Kidney glomerular epithelial cell (primary cell): ENCODE measurements at regions not wholly inside any gene's neighbourhood (a gene's known extent, or its start where the extent isn't known, plus 50 kb on each side); places are given as distances from the start of the nearest gene placed in this dataset.

Experiments used
- DNase-seq: peaks from one replicate; lab custom pipeline; 2025; lab: John Stamatoyannopoulos, UW

- DNase-seq, result no peak
Observed at GRCh38 chr6:15042938-15043337, 202.9 kb upstream of the JARID2 start.

- no peak for DNase-seq
Observed at GRCh38 chr6:15044146-15044882, 201.6 kb upstream of the JARID2 start.

- no peak for DNase-seq
Observed at GRCh38 chr6:15044948-15045347, 200.9 kb upstream of the JARID2 start.

GRCh38 chr6:15046751-15047150, 199.1 kb upstream of the JARID2 start:
- DNase-seq, result no peak

DNA sequence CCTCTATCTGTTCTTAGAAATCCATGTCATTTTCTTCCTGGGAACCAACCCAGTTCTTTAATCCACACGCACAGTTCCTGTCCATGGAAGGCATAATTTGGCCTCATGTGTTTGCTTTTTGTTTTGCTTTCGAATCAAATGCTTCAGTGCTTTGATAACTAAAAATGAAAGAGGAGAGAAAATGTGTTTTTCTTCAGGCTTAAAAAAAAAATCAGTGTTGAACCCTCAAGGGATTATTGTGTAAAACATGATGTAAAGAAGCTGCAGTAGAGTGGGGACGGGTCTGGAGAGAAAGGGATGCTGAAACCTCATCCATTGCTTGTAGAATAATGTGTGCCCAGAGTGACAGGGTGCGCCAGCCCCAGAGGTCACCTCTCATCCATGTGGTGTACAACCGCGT, 197.5 kb upstream of the JARID2 start:
- DNase-seq, result no peak

DNA sequence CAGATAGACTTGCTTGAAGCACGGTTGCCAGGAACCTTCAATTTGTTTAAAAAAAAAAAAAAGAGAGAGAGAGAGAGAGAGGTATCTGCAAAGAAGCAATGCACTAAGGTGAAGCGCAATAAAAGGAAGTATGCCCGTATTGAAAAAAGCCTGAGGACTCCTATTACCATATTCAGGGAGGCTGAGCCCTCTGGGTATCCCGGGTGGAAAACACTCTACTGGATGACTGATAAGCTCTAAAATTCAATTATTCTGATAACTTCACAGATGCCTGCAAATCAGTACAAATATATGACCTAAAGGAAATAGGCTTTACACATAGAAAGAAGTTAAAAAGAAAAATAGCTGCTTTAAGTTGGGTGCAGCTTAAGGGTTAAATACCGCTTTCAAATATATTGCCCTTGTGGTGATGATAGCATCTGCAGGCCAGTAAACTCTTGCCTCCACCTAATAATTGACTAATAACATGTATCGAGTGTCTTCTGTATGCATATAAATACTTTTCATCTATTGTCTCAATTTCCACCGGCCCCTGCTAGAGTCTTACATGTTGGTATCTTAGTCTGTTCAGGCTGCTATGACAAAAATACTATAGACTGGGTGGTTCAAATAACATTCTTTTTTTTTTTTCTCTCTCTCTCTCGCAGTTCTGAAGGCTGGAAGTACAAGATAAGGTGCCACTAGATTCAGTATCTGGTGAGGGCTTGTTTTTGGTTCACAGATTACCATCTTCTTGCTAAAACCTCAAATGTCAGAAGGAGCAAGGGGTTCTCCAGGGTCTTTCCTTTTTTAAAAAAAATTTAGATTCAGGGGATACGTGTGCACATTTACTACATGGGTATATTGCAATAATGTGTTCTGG, 187.4 kb upstream of the JARID2 start:
- no peak for DNase-seq

- no peak for DNase-seq
Observed at GRCh38 chr6:15061180-15061641, 184.7 kb upstream of the JARID2 start.

DNA sequence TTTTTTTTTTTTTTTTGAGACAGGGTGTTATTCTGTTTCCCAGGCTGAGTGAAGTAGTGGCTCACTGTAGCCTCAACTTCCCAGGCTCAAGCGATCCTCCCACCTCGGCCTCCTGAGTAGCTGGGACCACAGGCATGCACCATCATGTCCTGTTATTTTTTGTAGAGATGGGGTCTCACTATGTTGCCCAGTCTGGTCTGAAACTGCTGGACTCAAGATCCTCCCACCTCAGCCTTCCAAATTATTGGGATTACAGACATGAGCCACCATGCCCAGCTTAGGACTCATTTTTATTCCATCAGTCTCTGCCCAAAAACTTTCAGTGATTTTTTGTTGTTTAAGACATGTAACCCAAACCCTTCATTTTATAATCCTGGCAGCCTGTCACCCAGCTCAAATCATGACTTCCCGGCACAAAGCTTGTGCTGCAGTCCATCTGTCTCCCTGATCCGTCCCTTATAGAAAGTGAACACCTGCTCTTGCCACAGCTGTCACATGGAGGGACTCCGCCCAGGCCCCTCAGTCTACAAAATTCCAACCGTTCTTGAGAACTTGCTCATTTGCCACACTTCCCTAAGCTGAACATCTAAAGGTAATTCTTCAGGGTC, 183.9 kb upstream of the JARID2 start:
- no peak for DNase-seq

DNA sequence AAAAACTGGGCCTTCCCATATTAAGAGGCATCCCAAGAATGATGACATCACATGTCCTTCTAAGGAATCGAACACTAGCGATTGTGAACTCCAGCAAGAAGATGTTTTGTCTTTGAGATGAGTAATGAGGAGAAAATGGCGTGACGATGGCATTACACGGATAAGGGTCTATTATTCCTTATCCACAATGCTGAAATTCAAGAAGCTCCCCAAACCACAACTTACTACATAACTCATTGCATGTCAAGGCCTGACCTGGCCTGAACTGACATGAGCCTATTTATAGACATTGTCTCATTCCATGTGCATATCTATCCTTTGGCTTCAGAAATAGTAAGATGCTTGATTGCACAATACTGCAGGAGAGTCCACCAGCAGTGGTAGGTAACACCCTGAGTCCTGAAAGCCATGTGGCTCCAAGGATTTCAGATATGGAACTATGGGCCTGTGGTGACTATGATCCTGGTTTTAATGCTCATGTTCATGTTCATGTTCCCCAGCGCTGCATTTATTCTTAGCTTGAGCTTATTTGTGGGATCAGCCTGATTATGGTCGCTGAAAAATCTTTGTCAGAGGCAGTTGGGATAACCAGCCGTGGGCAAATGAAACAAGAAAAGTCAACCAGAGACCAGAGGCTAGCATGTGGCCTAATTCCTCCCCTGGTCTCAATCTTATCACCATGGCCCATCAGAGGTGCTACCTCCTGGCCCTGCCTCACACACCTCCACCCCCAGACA, 183.2 kb upstream of the JARID2 start:
- peak; percentile 75 for DNase-seq

- no peak for DNase-seq
Observed at GRCh38 chr6:15063253-15063853, 182.5 kb upstream of the JARID2 start.

DNA sequence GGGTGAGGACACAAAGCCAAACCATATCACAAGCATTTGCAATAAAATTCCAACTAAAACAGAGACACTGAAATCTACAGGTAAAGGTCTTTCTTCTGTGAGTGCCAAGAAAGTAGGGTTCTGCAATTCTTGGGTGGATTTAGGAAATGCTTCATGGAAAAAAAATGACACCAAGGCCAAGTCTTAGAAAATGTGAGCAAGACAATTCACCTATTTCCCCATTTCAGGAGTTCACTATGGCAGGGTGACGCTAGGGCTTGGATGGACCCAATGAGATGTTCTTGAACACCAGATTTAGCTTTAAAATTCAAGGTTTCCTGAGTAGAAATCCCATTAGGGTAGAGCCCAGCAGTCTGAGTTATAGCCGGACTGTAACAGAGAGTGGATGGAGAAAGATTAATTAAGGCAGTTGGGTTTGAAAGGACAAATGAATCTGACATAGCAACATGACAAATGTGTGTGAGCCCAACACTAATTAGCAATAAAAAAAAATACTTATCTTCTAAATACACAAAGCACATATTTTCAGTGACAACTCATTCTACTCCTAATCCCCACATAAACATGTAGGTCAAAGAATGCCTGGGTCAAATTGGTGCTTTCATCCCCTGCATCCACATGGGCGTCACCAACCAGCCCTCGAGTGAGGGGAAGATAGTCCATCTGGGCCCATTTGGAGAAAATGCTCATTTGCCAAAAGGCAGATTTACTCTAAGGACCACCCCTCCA, 180.4 kb upstream of the JARID2 start:
- no peak for DNase-seq

GRCh38 chr6:15066089-15066758, 179.6 kb upstream of the JARID2 start:
- no peak for DNase-seq

- DNase-seq, result peak; percentile 84
Observed at GRCh38 chr6:15073344-15073789, 172.5 kb upstream of the JARID2 start.

GRCh38 chr6:15073883-15074465, 171.9 kb upstream of the JARID2 start:
- DNase-seq, result no peak

GRCh38 chr6:15074806-15075205, 171.1 kb upstream of the JARID2 start:
- DNase-seq, result no peak

GRCh38 chr6:15076565-15076964, 169.3 kb upstream of the JARID2 start:
- no peak for DNase-seq

DNA sequence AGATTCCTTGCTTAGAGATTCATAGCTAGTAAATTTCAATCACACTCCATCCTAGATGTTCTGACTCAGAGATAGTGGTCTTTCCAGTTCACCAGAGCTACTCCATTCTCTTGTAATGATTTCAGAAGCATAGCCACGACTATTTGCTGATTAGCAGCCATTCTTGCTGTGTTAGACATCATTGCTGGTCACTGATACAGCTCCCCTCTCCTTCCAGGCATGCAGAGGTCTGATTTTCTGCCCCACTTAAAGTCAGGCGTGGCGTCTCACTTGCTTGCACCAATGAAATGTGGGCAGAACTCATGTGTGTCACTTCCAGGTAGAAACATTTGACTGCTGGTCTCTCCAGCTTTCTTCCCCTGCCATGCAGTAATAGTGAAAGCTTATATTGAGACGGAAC, 168.9 kb upstream of the JARID2 start:
- peak; percentile 97 for DNase-seq

DNA sequence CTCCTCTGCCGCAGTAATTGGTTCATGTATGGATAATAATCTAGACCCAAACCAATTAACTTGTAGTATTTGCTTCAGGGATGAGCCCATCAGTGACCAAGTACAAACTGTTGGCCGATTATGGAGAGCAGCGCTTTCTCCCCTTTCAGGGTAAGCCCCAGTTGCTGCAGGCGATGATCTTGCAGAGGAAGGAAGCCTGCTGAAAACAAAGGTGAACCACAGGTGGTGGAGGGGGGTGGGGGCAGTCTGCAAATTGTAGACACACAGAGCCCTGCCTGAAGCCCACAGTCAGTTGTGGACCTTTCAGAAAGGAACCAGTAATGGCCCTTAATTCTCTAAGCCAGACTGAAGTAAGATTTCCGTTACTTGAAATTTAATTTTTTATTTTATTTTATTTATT, 167.9 kb upstream of the JARID2 start:
- no peak for DNase-seq

DNA sequence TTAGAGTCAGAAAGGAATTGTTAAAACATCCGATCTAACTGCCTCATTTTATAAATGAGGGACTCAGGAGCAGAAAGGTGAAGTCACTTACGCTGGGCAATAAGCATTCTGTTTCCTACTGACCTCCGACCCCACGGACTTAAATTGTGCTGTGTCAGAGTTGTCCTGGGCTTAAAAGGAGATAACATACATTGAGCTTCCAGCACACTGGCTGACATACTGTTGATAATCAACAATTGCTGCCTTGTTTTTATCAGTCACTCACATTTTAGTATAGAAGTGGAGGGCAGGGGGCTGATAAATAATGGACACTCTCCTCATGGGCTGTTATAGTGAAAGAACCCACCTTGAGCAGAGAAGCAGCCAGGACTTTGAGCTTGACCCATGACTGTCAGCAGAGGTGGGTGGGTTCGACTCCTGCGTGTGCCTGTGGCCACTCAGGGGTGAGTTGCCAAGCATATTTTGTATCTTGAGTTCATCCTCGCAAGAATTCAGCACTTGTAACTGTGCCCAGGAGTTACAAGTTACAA, 166.5 kb upstream of the JARID2 start:
- no peak for DNase-seq

GRCh38 chr6:15080895-15081294, 165.0 kb upstream of the JARID2 start:
- DNase-seq, result no peak
